ENCODE measurements at regions not wholly inside any gene's neighbourhood (a gene's known extent, or its start where the extent isn't known, plus 50 kb on each side); places are given as distances from the start of the nearest gene placed in this dataset.

DNA sequence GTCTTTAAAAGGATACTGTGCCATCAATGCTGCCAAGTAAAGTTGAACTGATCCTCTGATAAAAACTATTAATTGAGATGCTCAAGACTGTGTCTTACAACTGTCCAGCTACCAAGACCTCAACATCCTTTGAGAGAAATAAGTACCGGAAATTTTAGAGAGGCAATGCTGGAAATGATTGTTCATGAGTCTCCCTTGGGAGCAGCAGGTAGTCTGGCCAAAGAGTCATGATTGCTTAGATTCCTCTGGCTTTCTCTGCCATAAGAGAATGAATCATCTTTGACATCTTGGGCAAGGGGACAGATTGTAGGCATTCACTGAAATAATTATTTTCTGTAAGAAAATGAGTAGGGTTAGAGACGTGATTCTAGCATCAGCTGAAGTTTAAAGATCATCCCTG is 466.6 kb upstream of the DAB2 start:
- TF ChIP-seq, protein P1, sequence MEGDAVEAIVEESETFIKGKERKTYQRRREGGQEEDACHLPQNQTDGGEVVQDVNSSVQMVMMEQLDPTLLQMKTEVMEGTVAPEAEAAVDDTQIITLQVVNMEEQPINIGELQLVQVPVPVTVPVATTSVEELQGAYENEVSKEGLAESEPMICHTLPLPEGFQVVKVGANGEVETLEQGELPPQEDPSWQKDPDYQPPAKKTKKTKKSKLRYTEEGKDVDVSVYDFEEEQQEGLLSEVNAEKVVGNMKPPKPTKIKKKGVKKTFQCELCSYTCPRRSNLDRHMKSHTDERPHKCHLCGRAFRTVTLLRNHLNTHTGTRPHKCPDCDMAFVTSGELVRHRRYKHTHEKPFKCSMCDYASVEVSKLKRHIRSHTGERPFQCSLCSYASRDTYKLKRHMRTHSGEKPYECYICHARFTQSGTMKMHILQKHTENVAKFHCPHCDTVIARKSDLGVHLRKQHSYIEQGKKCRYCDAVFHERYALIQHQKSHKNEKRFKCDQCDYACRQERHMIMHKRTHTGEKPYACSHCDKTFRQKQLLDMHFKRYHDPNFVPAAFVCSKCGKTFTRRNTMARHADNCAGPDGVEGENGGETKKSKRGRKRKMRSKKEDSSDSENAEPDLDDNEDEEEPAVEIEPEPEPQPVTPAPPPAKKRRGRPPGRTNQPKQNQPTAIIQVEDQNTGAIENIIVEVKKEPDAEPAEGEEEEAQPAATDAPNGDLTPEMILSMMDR (IDR thresholded peaks at IDR 0.05; ENCODE audit: low read length): no peak
- no peak for TF ChIP-seq EZH2 (IDR thresholded peaks at IDR 0.05; ENCODE audit: borderline replicate concordance, low read length)
